ENCODE measurements at regions not wholly inside any gene's neighbourhood (a gene's known extent, or its start where the extent isn't known, plus 50 kb on each side); places are given as distances from the start of the nearest gene placed in this dataset.

DNA sequence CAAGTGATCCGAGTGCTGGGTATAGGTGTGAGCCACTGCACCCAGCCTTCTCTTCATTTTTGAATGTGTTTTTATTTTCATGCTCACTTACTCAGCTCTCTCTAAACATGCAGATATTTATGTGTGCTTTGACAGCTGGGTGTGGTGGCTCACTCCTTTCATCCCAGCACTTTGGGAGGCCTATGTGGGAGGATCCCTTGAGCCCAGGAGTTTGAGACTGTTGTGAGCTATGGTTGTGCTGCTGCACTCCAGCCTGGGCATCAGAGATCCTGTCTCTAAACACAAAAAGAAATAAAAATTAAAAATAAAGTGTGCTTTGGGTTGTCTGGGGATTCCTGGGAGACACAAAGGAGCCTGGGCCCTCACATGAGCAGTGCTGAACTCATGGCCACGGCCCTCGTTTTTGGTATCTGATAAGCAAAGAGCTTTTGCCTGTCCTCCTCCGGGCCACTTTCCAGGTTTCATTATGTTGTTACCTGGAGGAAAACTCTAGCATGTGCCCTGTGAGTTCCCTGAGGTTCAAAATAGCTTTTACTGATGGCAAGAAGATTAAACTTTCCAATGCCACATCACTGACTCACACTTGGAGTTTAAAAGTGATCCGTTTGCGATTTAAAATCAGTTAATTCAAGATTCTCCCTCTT, 78.5 kb downstream of the CD164 start:
- TF ChIP-seq CTCF (IDR thresholded peaks at IDR 0.05) (no peak), POLR2A (IDR thresholded peaks at IDR 0.05) (no peak), EP300 (IDR thresholded peaks at IDR 0.05; ENCODE audit: low read depth) (no peak), POLR2AphosphoS5 (IDR thresholded peaks at IDR 0.05) (no peak)
